Activated T-helper 17 cell treated with anti-CD3 and anti-CD28 coated beads, Interleukin-2, amount 50 U/mL, for 72 hours (primary cell): ENCODE measurements at regions not wholly inside any gene's neighbourhood (a gene's known extent, or its start where the extent isn't known, plus 50 kb on each side); places are given as distances from the start of the nearest gene placed in this dataset.
A peak's percentile ranks its signal among the peaks of the same experiment; 100 is the strongest.

ENCODE experiments used
- ATAC-seq: fragments of 150-1000 bp; cut with Tn5 transposase; replicated peaks from 2 replicates; pipeline ENCODE4 v1.10.0; 2021; ENCODE audit warnings: mild to moderate bottlenecking, moderate library complexity
- H3K27ac Mint-ChIP-seq: one replicate; pipeline ENCODE4 v1.8.0; 2022; ENCODE audit warnings: mixed read lengths
- H3K27me3 Mint-ChIP-seq: one replicate; pipeline ENCODE4 v1.8.0; 2022; ENCODE audit warnings: mixed read lengths
- H3K36me3 Mint-ChIP-seq: one replicate; pipeline ENCODE4 v1.8.0; 2022; ENCODE audit warnings: low read depth, mild to moderate bottlenecking, mixed read lengths
- H3K4me1 Mint-ChIP-seq: one replicate; pipeline ENCODE4 v1.8.0; 2022; ENCODE audit warnings: mixed read lengths
- H3K4me3 Mint-ChIP-seq: one replicate; pipeline ENCODE4 v1.8.0; 2022; ENCODE audit warnings: mild to moderate bottlenecking, mixed read lengths
- H3K9me3 Mint-ChIP-seq: one replicate; pipeline ENCODE4 v1.8.0; 2022; ENCODE audit warnings: mixed read lengths

DNA sequence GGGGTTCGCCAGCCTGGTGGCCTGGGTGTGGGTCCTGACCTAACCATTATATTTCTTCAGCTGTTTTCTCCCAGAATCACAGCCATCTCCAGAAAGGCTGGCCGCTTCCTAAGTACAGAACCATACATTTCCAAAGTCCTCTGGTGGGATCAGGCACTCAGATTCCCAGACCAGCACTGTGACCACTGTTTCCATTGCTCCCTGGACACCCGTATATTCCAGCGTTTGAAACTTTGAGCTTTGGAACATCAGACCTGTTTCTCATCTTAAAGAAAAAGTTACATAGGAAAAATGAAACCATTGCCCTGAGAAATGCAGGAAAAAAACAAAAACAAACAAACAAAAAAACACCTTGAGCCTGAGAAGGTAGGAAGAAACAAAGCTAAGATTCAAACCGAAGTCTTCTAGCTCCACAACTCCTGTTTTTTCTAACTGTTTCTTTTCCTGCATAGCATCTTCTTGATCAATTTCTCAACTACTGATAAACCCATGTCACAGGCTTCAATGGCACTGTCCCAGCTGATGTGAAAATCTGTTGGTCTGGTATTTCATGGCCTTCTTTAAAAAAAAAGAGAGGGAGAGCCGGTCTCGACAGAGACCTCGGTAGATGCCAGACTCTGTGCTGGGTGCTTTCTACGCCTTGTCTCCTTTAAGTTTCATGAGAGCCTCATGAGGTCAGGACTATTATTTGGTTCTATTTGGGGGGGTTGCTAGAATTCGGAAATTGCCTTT lies 221.3 kb downstream of the TOMM20 start:
- Mint-ChIP-seq H3K9me3 (no peaks in the 10 kb centered on the region), H3K27ac (no peak overlapping the region), H3K4me1 (peaks cover 10% of the 10 kb centered on the region), H3K27me3 (no peaks in the 10 kb centered on the region), H3K36me3 (no peaks in the 10 kb centered on the region), H3K4me3 (no peak overlapping the region)
- ATAC-seq: no peak

DNA sequence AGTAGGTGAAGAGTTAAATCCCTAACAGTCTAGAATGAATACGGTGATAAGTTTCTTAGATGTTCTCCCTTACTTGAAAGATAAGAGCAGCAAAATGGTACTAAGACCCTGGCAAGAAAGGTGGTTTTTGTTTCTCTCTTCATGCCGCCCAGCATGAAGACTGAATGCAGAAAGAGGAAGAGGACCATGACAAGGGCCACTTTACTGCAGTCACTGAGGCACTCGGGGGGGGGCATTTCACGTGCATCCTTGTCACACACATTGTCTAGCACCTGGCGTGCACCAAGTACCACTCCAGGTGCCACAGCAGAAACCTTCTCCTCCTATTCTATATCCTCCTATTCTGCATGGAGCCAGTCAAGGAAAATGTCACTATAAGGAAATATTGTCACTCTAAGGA lies 222.0 kb downstream of the TOMM20 start:
- Mint-ChIP-seq H3K27ac (no peak overlapping the region), H3K9me3 (no peaks in the 10 kb centered on the region), H3K27me3 (no peaks in the 10 kb centered on the region), H3K36me3 (no peaks in the 10 kb centered on the region), H3K4me3 (no peak overlapping the region), H3K4me1 (peaks cover 7% of the 10 kb centered on the region)
- no peak for ATAC-seq

DNA sequence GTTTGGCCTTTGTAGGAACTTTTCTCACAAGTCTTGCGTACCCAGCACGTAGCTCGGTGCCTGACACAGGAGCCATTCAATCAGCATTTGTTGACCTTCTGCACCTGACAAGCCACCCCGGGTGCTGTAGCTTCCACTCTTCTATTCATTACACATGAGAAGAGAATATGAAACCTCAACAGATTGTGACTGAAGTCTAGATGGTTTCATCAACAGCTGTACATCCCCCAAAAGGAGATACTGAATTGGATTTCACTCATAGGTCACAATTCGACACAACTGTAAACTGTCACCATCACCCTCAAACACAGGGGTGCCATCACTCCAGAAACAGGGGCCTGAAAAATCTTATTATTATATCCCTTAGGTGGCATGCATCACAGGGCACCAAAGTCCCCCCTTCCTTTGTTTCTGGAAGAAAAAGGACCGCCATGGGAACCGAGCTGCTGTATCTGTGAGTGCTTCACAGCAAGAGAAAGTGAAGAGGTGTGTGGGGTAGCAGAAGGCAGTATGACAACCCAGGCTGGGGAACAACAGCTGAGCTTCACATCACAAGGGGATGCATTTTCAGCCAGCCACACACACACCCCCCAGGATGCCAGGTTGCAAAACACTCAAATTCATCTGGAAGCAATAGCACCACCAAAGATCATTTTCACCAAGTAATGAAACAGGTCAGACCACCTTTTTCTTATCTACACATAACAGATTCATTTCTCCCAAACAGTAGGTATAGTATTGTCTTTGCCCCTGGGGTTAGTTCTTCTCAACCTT lies 225.7 kb downstream of the TOMM20 start:
- H3K4me3 Mint-ChIP-seq: no peak overlapping the region
- H3K27ac Mint-ChIP-seq: no peak overlapping the region
- H3K27me3 Mint-ChIP-seq: no peaks in the 10 kb centered on the region
- H3K9me3 Mint-ChIP-seq: no peaks in the 10 kb centered on the region
- H3K36me3 Mint-ChIP-seq: no peaks in the 10 kb centered on the region
- no peak for ATAC-seq
- no peaks in the 10 kb centered on the region for H3K4me1 Mint-ChIP-seq

DNA sequence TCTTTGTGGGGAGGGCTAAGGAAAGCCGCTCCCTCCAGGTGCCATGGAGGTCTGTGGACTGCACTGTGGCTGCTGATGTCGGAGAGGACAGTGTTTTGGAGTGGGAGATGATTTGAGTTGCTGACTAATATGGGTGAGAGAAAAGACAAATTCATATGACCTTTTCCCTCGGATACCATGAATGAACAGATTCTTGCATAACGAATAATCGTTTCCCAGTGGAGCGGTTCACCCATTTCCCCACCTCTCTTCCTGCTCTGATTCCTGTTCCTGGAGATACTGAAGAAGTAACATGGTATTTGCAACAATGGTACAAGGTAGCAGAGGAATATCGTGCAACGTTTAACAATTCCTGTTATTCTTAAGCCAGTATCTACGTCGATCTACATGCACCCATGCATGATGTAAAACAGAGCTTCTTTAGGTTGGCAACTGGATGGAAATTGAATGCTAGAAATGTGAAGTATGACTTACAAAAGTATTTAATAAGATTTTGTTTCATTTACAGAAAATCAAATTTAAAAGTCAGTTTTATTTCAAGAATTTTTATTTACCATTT lies 227.1 kb downstream of the TOMM20 start:
- Mint-ChIP-seq H3K27ac (no peak overlapping the region), H3K9me3 (no peaks in the 10 kb centered on the region), H3K4me3 (no peak overlapping the region), H3K4me1 (no peaks in the 10 kb centered on the region), H3K36me3 (no peaks in the 10 kb centered on the region), H3K27me3 (no peaks in the 10 kb centered on the region)
- no peak for ATAC-seq

DNA sequence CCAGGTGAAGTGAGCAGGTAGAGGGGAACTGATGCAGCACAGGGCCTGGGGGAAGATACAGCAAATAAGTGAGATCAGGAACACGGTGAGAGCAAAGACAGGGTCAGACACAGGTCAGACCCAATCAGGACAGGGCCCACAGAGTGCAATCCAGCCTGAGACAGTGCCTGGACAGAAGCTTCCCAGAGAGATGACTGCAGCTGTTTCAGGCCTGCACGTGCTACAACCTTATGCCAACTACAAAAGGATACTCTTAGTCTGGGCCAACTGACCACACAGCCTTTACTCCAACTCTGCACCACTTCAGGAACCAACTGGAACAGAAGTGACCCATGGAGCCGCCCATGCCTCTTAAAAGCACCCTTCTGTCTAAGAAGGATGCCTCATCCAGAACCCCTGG lies 228.0 kb downstream of the TOMM20 start:
- Mint-ChIP-seq H3K4me1 (no peaks in the 10 kb centered on the region), H3K36me3 (no peaks in the 10 kb centered on the region), H3K4me3 (no peak overlapping the region), H3K27ac (no peak overlapping the region), H3K9me3 (no peaks in the 10 kb centered on the region), H3K27me3 (no peaks in the 10 kb centered on the region)
- ATAC-seq: no peak

DNA sequence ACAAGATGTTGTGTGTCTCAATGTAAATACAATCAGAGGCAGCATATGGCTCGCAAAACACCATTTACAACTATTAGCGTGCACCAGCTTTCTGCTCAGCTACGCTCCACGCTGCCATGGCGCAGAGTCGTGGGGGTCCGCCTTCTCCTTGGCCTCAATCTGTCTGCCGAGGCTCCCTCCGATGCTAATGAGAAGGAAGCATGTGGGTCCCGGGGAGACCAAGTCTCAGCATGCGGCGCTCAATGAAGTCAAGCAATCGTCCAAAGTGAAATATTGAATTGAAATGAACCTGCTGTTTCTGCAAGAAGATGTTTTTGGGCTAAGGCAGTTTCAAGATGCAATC lies 228.9 kb downstream of the TOMM20 start:
- Mint-ChIP-seq H3K27ac (no peak overlapping the region), H3K9me3 (no peaks in the 10 kb centered on the region), H3K4me3 (no peak overlapping the region), H3K4me1 (no peaks in the 10 kb centered on the region), H3K36me3 (no peaks in the 10 kb centered on the region), H3K27me3 (no peaks in the 10 kb centered on the region)
- no peak for ATAC-seq

DNA sequence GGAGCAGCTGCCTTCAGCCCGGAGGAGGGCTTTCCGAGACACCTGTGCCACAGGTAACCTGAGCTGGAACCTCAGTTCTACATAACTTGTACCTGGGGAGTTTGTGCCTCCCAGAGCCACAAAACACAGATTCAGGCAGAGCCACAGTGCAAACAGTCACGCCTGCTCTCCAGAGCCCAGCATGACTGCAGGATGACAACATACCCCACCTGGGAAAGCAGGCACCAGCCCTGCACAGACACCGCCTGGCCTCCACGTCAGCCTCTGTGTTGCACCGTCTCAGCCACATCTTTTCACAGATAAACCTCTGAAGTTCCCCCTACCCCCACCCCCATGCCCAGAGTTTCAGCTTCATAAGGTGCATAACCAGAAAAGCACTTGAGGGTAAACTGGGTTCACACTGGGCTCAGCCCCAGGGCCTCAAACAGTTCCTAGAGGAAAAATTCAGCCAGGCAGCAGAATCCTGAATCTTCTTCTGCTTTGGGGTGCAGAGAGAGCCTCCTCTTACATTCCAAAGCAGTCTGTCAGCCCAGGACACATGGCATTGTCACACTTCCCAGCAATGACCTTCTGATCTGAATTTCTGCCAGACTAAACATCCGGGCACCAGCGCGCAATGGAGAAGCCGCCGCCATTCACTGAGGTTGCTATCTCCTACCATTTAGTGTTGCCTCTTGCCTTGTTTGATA lies 229.5 kb downstream of the TOMM20 start:
- H3K9me3 Mint-ChIP-seq: no peaks in the 10 kb centered on the region
- ATAC-seq: no peak
- H3K27me3 Mint-ChIP-seq: no peaks in the 10 kb centered on the region
- H3K27ac Mint-ChIP-seq: no peak overlapping the region
- H3K36me3 Mint-ChIP-seq: no peaks in the 10 kb centered on the region
- peaks cover 2% of the 10 kb centered on the region for H3K4me1 Mint-ChIP-seq
- no peak overlapping the region for H3K4me3 Mint-ChIP-seq

DNA sequence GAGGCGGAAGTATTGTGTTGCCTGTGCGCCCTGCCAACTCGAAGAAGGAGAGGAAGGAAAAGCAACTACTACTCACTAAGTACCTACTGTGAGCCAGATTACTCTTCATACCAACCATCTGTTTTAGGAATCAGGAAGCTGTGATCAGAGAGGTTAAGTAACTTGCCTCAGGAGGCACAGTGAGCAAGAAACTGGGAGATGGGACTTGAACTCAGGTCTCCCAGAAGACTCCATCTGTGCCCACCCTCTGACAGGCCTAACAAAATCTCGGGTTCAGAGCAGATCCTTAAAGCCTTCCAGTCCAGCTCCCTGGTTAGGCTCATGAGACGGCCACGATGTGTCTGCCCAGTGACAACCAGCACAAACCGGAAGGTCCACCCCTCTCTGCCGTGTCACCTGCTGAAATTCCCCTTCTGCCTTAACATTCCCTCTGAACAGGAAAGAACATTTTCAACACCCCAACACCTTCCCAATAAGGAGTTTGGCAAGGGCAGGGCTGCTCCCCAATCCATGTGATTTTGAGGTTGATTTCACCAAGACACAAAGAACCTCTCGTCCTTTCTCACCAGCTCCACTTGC lies 230.1 kb downstream of the TOMM20 start:
- Mint-ChIP-seq H3K4me1 (peaks cover 8% of the 10 kb centered on the region), H3K27me3 (no peaks in the 10 kb centered on the region), H3K9me3 (no peaks in the 10 kb centered on the region), H3K4me3 (no peak overlapping the region), H3K27ac (no peak overlapping the region), H3K36me3 (no peaks in the 10 kb centered on the region)
- no peak for ATAC-seq

DNA sequence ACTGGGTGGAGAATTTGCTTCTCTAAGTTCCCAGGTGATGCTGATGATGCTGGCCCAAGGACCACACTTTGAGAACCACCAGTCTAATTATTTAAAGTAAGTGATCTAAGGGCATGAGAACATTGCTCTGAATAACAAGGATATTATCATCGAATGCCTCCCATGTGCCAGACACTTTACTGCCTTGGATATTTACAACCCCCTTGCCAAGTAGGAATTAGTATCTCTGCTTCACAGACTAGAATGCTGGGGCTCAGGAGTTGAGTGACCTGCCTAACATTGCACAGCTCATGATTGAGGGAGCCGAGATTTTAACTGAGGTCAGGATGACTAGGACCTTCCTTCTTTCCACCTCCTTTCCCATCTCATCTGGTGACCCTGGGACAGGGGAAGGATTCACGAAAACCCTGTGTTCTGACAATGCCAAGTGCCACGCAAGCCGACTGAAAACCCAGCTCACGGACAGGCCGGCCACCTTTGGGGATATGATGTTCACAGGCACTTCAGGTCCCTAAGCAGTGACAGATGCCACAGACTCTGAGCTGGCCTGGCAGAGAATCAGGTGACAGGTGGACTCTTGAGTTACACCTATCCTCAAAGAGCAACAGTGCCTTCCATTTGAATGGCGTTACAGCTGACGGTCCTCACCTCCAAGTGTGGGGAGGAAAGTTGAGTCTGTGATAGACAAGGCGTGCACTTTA lies 230.7 kb downstream of the TOMM20 start:
- no peak overlapping the region for H3K27ac Mint-ChIP-seq
- no peak for ATAC-seq
- H3K4me1 Mint-ChIP-seq: peaks cover 8% of the 10 kb centered on the region
- no peaks in the 10 kb centered on the region for H3K9me3 Mint-ChIP-seq
- no peaks in the 10 kb centered on the region for H3K36me3 Mint-ChIP-seq
- no peaks in the 10 kb centered on the region for H3K27me3 Mint-ChIP-seq
- H3K4me3 Mint-ChIP-seq: no peak overlapping the region

DNA sequence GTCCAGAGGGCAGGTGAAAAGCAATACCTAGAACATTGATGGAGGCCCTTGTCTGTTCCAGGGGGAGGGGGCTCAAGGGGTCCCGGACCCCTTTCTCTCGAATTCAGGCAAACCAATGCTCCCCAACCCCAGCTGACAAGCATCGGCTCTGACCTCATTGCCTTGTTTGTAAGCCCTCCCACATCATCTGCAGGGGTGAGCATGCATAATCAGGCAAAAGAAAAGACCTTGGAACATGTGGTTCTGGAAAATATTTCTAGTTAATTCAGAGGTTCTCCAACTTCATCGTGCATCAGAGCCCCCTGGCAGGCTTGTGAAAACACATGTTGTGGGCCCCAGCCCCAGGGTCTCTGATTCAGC lies 231.3 kb downstream of the TOMM20 start:
- no peaks in the 10 kb centered on the region for H3K27me3 Mint-ChIP-seq
- H3K36me3 Mint-ChIP-seq: no peaks in the 10 kb centered on the region
- H3K4me3 Mint-ChIP-seq: no peak overlapping the region
- no peak for ATAC-seq
- H3K9me3 Mint-ChIP-seq: no peaks in the 10 kb centered on the region
- no peak overlapping the region for H3K27ac Mint-ChIP-seq
- peaks cover 8% of the 10 kb centered on the region for H3K4me1 Mint-ChIP-seq

DNA sequence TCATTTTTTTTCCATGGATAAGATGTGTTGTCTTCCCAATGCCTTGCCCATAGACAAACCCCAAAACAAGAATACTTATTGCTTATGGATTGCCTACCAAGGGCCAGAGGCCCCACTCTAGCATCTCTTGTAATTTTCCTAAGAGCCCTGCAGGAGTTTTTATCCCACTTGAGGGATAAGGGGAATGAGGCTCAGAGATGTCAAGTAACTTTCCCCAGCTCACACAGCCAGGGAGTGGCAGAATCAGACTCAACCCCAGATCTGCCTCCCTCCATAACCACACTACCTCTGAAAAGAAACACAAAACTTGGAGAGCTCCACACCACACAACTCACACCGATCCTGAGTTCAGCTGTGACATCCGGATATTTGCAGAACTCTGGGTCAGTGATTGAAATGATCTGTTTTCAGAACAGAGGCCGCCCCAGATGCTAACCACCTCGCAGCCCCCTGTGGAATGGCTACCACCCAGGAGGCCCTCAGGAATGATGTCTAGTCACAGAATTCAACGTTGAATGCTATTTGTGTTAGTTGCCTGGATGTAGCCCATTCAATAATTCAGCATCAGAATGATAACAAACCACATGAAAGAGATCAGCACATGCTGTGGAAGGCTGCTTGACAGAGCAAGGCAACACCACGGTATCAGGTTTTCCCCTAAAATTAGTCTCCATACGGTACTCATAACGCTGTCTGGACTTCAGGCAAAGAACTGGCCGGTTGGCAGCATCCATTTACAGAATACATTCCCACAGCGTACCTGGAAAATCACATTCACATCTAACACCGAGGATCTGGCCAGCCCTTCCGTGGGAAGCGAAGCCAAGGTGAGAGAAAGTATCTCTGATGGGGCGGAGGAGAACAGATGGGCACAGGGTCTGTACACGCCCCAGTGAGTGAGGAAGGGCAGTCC lies 231.9 kb downstream of the TOMM20 start:
- Mint-ChIP-seq H3K27me3 (no peaks in the 10 kb centered on the region), H3K27ac (peak overlapping the region; percentile 8), H3K36me3 (no peaks in the 10 kb centered on the region), H3K4me3 (no peak overlapping the region), H3K9me3 (no peaks in the 10 kb centered on the region), H3K4me1 (peaks cover 8% of the 10 kb centered on the region)
- no peak for ATAC-seq

DNA sequence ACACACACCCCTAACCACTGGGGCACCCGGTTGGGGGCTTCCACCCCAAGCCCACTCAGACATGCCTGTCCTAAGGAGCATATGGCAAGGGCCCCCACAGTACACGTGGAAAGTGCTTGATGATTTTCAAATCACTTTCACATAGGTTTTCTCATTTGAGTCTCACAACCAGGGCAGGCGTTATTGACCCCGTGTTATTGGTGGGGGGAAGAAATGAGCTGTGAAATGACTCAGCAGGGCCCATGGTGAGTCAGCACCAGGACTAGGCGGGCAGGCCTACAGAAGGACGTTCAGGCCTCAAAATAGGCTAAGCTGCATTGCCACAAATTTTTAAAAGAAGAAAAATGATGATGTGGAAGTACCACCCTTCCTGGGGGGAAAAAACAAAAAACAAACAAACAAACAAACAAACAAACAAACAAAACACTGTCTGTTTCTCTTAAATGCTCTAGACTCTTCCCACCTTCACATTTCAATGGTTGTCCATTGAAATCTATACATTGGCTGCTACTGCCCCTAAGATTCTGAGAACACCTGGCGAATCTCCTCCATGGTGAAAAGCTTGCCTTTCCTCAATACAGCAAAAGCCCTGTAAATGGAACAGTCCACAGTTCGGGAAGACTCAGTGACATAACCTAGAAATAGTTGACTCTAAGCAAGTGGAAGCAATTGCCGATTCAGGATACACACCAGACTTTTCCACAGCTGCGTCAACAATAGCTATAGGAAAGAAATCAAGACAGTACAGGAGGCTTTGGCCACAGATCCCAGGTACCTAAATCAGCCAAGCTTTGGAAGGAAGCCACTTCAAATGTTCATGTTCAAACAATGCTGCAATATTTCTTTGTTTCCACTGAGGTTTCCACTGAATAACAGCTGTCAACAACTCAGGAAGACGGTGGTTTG lies 234.7 kb downstream of the TOMM20 start:
- no peaks in the 10 kb centered on the region for H3K27me3 Mint-ChIP-seq

DNA sequence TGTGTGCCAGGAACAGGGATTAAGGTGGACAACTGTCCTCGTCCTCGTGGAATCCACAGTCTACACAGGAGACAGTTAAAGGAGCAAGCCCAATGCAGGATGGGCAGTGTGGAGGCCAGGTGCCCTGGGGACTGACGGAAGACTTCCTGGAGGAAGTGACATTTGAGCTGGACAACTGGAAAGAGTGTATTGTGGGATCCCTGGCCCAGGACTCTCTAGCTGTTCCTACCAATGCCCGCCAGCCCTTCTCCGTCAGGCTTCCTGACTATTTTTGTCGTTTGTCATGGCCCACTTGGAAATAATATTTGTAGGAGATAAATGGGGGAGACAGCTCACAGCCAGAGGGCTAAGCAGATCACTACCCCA lies 235.3 kb downstream of the TOMM20 start:
- Mint-ChIP-seq H3K4me3 (peak overlapping the region; percentile 46), H3K27me3 (no peaks in the 10 kb centered on the region), H3K36me3 (no peaks in the 10 kb centered on the region), H3K9me3 (no peaks in the 10 kb centered on the region), H3K4me1 (peaks cover 19% of the 10 kb centered on the region), H3K27ac (peak overlapping the region; percentile 14)
- no peak for ATAC-seq

More for the DNA sequence above, 234.7 kb downstream of the TOMM20 start:
- H3K27ac Mint-ChIP-seq: peak overlapping the region; percentile 72
- H3K36me3 Mint-ChIP-seq: no peaks in the 10 kb centered on the region
- ATAC-seq: peak; percentile 98
- peak overlapping the region; percentile 46 for H3K4me3 Mint-ChIP-seq
- H3K4me1 Mint-ChIP-seq: peaks cover 19% of the 10 kb centered on the region
- H3K9me3 Mint-ChIP-seq: no peaks in the 10 kb centered on the region
